ENCODE measurements at regions not wholly inside any gene's neighbourhood (a gene's known extent, or its start where the extent isn't known, plus 50 kb on each side); places are given as distances from the start of the nearest gene placed in this dataset.

DNA sequence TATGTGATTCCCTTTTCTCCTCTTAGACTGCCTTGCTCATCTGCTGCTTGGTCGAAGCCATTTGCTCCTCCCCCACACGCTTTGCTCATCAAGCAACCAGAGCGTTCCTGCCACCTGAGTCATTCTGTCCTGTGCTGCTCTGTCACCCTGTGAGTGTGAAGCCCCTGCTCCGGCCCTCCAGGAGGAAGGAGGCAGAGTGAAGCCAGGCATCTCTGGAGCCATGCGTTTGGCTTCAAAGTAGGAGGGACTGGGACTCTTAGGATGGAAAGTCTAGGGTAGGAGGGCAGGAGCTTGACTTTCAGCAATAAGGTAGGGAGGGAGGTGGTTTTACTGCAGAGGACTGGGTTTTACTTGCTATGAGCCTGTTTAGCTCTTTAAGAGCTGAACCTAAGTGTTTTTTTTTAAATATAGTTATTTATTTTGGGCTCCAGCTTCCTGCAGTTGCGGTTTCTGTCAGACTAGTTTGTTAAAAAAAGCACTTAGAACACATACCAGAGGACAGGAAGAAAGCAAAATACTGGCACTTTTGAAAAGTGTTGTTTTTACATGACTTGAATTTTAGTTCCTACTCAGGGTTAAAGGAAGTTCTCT, 63.6 kb downstream of the SPINK2 start:
- DNase-seq = peak; percentile 26 to 47 (median 36)

DNA sequence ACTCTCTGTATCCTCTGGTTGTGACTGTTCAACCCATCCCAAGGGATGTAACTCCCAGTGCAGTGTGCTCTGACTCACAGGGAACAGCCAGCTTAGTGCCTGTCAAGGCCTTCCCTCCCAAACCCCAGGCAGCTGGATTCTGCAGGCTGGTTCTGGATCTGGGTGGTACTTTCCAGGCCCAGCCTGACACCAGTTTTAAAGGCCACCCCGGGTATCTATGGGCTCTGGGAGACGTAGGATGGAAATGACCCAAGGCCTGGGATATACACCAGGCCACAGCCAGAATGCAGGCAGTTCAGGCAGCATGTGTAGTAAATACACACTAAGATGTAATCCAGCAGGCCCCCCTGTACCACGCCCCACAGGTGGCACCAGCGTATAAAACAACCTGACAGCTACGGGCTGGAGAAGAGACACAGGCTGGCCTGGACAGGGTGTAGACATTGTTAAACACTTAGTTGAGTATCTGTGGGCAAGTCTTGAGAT, 64.2 kb downstream of the SPINK2 start:
- peak; percentile 4 to 21 (median 10) for DNase-seq

DNA sequence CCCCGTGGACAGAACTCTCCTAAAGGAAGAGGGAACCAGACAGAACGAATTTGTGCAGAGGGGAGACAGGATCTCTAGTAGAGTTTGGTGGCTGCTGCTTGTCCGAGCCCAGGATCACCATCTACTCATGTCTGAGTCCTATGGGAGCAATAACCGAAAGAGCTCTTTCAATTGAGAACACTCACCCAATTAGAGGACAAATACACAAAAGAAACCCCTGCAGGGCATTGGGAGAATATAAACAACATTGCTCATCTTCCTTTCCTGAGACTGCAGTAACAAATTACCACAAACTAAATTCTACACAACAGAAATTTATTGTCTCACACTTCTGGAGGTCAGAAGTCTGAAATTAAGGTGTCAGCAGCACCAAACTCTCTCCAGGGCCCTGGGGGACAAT, 65.6 kb downstream of the SPINK2 start:
- no peak for DNase-seq

DNA sequence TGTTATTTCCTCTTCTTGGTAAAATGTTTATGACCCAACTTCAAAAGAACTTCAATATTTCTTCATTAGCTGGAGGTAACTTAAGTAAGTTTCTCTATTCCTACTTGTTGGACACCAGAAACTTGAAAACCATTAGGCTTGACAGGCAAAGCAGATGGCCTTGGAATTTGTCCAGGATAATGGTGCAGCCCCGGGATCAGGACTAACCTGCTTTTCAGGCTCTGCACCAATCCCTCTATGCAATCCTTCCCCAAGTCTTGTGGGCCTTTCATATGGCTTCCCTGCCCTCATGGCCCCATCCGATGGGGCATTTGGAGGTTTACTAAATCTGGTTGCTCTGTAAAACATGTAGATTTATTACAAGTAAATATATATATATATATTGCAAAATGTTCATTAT, 68.5 kb downstream of the SPINK2 start:
- DNase-seq = no peak

DNA sequence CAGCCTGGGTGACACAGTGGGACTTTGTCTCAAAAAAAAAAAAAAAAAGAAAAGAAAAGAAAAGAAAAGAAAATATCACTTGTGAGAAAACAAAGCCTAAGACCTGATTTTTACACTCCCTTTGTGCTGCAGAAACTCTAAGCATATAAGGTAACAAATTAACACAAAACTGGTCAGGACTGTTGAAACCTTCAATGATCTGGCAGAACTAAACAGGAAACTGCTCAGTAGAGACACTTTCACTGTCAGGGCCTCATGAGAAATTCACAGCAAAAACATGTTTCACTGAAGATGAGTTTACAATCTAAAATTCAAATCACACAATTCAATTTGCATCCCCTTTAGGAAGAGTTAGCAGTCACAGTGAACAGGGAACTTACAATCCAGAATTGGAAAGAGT, 69.1 kb upstream of the HOPX start:
- DNase-seq = no peak

DNA sequence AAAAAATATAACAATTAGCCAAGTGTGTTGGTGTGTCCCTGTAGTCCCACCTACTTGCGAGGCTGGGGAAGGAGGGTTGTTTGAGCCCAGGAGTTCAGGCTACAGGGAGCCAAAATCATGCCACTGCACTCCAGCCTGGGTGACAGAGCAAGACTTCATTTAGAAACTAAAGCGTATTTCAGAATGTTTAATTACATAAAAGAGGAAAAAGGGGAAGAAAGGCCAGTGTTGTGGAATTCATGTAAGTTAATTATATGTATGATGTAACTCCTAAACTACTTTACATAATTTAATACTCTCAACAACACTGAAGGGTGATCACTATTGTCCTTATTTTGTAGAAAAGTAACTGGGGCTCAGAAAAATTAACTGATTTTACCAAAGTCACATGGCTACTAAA, 67.2 kb upstream of the HOPX start:
- DNase-seq = no peak

DNA sequence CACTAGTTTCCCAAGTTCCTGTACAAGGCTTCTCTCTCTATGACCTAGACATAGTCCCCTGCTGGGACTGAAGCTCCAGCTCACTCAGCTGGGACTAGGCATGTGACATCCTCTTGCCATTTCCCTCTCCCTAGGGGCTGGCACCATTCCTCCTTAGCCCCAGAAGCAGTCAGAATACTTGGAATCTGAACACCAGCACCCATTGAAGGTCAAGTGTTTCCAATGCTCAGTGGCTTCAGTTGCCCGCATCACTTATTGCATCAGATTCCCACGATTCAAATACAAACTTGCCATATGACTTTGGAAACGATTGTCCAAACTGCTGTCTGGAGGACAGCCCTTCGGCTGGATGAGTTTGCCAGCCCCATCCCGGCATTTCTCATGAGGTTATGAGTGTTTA, 65.5 kb upstream of the HOPX start:
- no peak for DNase-seq

DNA sequence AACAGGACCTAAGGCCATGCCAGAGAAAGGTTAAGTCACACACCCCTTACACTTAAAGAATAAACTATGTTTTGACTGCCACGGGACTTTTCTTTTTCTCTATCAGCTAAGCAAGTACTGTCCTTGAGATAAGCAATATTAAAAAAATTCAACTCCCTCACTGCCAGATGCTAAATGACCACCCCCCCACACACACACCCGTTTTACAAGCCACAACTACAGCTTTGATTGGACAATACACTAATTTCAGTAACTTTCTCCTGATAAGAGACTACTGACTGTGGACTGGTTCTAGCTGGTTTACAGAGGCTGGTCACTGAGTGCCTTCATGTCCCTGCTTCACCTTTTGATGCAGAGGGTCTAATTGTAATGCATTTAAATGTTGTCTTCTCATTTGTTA, 63.9 kb upstream of the HOPX start:
- no peak for DNase-seq

DNA sequence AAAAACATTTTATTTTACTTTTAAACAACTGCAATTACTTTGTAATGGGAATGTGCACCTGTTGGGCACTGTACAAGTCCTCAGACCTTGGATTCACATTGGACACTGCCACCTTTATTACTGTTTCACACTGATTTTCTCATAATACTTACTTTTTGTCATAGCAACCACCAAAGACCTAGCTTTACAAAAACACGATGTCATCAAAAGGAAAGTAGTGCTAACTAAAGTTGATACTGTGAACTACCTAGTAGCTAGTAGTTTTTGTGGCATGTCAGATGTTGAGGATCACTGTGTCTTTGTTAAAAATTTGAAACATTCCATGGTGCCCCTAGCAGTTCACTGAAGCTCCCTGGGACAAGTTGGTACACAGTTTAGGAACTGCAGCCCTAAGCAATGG, 62.9 kb upstream of the HOPX start:
- no peak for DNase-seq

DNA sequence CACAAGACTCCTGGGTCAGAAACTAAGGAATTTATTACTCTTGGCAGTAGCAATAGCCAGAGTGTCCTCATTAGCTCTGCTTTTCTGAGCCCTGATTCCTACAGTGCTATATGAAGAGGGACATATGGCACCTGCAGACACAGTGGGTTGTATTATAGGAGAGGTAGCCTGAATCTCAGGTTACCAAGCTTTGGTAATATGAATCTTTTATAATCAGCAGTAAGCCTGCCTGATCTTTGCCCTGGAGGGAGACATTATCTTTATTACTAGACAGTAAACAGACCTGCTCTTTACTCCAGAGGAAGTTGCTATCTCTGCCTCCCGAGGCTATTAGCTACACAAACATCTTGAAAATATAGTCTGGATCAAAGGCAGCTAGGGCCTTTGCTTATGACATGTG, 62.5 kb upstream of the HOPX start:
- no peak for DNase-seq

DNA sequence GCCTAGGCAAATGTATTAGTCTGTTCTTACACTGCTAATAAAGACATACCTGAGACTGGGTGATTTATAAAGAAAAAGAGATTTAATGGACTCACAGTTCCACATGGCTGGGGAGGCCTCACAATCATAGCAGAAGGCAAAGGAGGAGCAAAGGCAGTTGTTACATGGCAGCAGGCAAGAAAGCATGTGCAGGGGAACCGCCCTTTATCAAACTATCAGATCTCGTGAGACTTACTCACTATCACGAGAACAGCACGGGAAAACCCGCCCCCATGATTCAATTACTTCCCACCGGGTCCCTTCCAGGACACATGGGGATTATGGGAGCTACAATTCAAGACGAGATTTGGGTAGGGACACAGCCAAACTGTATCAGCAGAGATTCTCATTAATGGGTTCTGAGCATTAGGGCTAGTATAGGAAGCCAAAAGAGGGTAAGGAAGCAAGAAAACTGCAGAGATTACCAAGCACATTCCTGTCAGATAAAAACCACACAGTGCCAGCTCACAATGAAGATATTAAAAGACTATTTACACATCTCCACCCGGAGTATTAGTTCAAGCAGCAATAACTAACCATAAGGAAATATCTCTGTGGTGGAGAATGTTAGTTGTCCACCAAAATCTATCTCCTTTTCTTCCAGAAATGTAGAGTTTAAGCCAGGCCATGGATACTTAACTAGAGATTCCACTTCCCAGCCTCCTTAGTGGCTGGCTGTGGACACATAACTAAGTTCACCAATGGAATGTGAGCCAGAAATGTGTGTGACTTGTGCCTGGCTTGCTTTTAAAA, 61.2 kb upstream of the HOPX start:
- DNase-seq = no peak

DNA sequence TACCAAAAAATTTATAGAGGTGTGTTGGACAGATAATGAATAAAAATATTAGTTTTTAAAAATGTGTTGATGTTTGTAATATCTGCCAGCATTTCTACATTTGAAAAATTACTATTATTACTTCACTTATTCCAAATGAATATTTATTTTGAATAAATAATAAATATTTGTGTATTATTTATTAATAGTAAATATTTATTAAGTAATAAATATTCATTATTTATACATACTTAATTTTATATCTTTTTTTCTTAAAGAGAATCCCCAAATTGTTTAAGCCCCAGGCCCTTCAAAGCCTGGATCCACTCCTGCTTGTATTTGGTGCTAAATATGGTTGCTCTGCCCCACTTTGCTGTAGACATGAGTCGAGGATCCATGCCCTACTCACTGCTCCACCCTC, 60.5 kb upstream of the HOPX start:
- DNase-seq = no peak

DNA sequence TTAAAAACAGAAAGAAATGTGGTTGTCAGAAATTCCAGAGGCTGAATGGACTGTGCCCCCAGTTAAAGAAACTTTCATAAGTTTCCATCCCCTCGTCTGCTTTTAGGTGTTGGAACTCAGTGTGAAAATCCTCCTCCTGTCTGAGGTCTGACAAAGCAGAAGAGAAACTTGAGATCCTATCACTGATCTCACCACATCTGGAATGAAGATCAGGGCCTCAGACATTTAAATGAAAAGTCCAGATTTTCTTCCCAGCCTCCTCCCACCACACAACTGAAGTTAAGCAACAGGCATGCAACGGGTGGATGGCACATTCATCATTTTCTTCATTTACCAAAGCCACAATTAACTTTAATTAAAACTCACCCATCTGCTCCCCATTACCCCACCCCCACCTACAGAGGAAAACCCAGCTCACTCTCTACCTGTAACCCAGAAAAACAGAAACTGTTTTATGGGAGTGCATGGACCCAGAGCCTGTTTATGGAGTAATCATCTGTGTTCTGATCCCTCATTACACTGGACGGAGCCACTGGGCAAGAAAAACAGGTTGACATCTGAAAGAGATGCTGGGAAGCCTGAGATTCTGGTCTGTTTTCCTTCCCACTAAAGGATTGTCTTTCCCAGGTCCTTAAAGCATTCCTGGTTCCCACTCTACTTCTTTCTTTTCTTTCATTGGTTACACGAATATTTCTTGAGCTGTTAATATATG, 58.1 kb upstream of the HOPX start:
- no peak for DNase-seq

DNA sequence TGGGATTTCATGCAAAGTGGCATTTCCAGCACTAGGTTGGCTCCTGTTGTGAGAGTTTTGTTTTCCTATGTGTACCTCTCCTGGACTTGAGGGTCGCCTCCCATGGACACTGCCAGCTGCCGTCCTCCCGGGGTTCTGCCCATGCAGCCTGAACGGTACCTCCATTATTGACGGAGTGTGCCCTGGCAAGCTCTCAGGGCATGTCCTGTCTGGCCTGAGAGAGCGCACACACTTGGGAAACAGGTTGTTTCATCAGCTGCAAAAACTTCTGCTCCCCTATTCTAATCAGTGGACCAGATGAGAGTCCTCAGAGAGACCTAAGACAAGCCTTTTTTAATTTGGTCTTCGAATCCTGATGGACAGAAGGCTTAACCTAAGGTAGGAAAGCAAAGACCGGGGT, 56.6 kb upstream of the HOPX start:
- DNase-seq = no peak

DNA sequence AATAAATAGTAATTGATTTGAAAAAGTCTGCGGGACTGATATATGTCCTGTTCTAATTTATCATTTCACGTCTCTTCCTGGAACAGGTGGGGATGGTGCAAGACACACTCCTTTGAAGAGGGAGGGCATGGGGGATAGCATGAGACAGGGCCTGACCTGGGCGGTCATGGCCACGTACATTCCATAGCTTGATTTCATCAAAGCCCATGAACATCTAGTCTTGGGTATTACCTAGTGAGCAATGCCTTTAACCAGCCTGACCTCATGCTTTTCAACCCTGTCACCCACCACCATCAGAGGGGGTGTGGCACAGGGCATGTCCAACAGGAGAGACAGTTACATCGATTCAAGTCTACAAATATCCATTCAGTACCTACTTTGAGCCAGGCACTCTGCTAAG, 52.3 kb upstream of the HOPX start:
- DNase-seq = no peak

DNA sequence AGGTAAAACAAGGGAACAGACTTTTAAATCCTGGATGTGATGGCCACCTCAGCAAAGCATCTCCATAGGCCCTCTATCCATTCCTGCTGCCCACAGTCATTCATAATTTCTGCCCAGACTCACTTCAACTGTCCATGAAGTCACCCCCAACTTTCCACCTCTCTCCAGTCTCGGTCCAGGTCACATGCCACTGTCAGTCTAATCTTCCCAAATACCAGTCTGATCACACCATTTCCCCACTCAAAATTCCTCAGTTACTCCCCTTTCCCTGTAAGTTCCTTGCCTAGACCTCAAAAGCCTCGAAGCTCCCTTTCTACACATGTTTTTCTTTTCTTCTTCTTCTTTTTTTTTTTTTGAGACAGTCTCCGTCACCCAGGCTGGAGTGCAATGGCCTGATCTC, 51.2 kb upstream of the HOPX start:
- DNase-seq = no peak

DNA sequence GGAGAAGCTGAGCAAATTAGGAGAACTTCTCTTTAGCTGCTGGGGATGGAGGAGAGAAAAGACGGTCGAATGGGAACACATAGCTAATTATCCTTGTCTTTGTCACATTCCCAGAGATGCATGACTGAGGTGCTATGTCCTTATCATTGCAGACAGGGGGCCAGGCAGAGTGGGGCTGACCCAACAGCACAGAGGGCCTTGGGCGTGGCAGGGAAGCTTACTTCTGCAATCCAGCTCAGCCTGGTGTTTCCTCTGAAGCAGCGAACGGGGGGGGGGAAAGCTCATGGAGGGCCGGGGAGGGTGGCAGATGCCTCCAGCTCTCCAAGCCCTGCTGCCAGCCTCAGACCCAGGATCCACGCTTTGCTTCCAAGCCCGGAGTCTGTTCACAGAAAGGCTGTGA, 50.8 kb upstream of the HOPX start:
- DNase-seq = no peak

Measured in activated naive CD4-positive, alpha-beta T cell (primary cell).